ENCODE measurements at regions not wholly inside any gene's neighbourhood (a gene's known extent, or its start where the extent isn't known, plus 50 kb on each side); places are given as distances from the start of the nearest gene placed in this dataset.

DNA sequence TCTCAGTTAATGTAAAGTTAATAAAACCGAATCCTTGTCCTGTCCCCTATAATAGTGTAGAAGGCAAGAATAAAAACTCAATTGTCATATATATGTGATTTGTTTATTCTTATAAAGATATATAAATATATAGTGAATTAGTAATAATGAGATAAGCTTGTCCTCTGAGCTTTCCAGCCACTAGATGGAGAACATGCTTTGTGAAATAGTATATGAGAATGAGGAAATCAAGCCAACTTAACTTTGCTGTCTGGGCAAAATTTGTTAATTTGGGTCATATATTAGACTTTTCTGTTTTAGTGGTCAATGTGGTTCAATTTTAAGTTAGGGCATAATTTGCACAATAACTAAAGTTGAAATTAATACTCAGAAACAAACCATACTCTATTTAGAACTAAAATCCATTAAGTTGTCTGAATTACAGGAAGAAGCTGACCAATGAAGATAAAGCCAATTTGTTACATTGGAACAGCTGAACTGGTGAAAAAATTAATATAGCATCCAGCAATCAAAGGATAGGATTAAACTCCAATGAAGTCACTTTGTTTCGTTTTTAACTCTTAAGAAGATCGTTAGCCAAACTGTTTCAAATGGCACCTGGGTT lies 595.0 kb downstream of the ARL4A start:
- TF ChIP-seq, protein P1, sequence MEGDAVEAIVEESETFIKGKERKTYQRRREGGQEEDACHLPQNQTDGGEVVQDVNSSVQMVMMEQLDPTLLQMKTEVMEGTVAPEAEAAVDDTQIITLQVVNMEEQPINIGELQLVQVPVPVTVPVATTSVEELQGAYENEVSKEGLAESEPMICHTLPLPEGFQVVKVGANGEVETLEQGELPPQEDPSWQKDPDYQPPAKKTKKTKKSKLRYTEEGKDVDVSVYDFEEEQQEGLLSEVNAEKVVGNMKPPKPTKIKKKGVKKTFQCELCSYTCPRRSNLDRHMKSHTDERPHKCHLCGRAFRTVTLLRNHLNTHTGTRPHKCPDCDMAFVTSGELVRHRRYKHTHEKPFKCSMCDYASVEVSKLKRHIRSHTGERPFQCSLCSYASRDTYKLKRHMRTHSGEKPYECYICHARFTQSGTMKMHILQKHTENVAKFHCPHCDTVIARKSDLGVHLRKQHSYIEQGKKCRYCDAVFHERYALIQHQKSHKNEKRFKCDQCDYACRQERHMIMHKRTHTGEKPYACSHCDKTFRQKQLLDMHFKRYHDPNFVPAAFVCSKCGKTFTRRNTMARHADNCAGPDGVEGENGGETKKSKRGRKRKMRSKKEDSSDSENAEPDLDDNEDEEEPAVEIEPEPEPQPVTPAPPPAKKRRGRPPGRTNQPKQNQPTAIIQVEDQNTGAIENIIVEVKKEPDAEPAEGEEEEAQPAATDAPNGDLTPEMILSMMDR (IDR thresholded peaks at IDR 0.05; ENCODE audit: low read length) = peak; percentile 11
- TF ChIP-seq EZH2 (optimal IDR thresholded peaks at IDR 0.05; ENCODE audit: low read depth, low read length) = no peak
